OCI-LY1 (cell line): ENCODE measurements at regions not wholly inside any gene's neighbourhood (a gene's known extent, or its start where the extent isn't known, plus 50 kb on each side); places are given as distances from the start of the nearest gene placed in this dataset.

Experiments
- EZH2 ChIP-seq: fragments of 200-600 bp; sonication (generic), shearing (Covaris generic); IDR thresholded peaks from 2 replicates; pipeline ENCODE4 v1.8.0; 2017; ENCODE audit warnings: borderline replicate concordance, mixed run types, mild to moderate bottlenecking, antibody characterized with exemption, low read length, moderate library complexity, mixed read lengths
- TF ChIP-seq, protein P1 (sequence below): fragments of 200-600 bp; sonication (generic), shearing (Covaris generic); IDR thresholded peaks from 2 replicates; pipeline ENCODE4 v1.5.1; 2017; ENCODE audit warnings: mild to moderate bottlenecking, antibody characterized with exemption, low read length, moderate library complexity, mixed read lengths

DNA sequence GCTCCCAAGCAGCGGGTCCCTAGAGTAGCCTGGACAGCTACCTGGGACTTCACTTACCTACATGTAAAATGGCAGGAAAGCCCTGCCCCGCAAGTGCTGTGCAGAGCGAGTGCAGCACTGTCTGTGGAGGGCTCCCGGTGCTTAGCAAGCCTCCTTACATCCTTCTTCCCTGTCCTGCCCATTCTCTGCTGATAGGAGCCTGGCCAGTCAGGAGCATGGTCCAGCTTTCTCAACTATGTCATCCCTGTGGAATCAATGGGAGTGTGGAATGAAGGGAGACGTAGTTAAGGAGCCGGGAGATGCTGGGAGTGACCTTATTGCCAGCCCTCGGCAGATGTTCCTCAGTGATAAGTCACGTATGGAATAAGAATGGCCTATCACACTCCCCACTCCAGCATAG is 661.9 kb upstream of the ID2 start:
- no peak for TF ChIP-seq EZH2
- TF ChIP-seq, protein P1, sequence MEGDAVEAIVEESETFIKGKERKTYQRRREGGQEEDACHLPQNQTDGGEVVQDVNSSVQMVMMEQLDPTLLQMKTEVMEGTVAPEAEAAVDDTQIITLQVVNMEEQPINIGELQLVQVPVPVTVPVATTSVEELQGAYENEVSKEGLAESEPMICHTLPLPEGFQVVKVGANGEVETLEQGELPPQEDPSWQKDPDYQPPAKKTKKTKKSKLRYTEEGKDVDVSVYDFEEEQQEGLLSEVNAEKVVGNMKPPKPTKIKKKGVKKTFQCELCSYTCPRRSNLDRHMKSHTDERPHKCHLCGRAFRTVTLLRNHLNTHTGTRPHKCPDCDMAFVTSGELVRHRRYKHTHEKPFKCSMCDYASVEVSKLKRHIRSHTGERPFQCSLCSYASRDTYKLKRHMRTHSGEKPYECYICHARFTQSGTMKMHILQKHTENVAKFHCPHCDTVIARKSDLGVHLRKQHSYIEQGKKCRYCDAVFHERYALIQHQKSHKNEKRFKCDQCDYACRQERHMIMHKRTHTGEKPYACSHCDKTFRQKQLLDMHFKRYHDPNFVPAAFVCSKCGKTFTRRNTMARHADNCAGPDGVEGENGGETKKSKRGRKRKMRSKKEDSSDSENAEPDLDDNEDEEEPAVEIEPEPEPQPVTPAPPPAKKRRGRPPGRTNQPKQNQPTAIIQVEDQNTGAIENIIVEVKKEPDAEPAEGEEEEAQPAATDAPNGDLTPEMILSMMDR = no peak
